A549 (cell line): ENCODE measurements at regions not wholly inside any gene's neighbourhood (a gene's known extent, or its start where the extent isn't known, plus 50 kb on each side); places are given as distances from the start of the nearest gene placed in this dataset.

Experiments
- ATAC-seq, 2 experiments: fragments of 200-7000 bp in 1 of 2; fragments of >200 bp in 1 of 2; cut with Nextera tagmentation in 1 of 2; cut with Tn5 transposase in 1 of 2; 3 replicates each; pipeline versions ENCODE4 v1.8.0 to v1.9.1; 2018 to 2020; ENCODE audit warnings: mild to moderate bottlenecking in 1 of 2, moderate library complexity in 1 of 2
- CTCF ChIA-PET: fragments of 300-600 bp; sonication (Branson Sonifier 250); formaldehyde crosslinking; extraction: SDS; loops from one replicate; lab custom pipeline; 2021; ENCODE audit warnings: antibody characterized with exemption, inconsistent platforms; lab: Yijun Ruan, JAX
- POLR2A ChIA-PET: fragments of 350-600 bp; formaldehyde crosslinking; extraction: SDS; loops from one replicate; lab custom pipeline; 2021; ENCODE audit warnings: antibody characterized with exemption, inconsistent platforms; lab: Yijun Ruan, JAX
- DNase-seq, 2 experiments: peaks; one replicate each; pipeline versions ENCODE4 v3.0.0 to v3.0.0-alpha.2; 2011 to 2016; ENCODE audit warnings: low read depth in 1 of 2, low spot score in 1 of 2
- FAIRE-seq: peaks from 2 replicates; lab custom pipeline; 2011; peaks lifted over from hg19 to GRCh38; lab: Jason Lieb, UNC
- H3K27ac ChIP-seq, 2 experiments: fragments of >200 bp; sonication (Bioruptor Twin); formaldehyde crosslinking; 3 replicates each; pipeline ENCODE4 v1.5.1; 2016 to 2017
- H3K4me1 ChIP-seq: fragments of >200 bp; sonication (Bioruptor Twin); formaldehyde crosslinking; 3 replicates; pipeline ENCODE4 v1.6.1; 2016
- H3K4me2 ChIP-seq: fragments of >200 bp; sonication (Bioruptor Twin); formaldehyde crosslinking; 3 replicates; pipeline ENCODE4 v1.6.1; 2016
- H3K4me3 ChIP-seq: fragments of >200 bp; sonication (Bioruptor Twin); formaldehyde crosslinking; 3 replicates; pipeline ENCODE4 v1.5.1; 2016
- H3K9me3 ChIP-seq: fragments of >200 bp; sonication (Bioruptor Twin); formaldehyde crosslinking; 3 replicates; pipeline ENCODE4 v1.6.1; 2016
- ATOH8 ChIP-seq: fragments of 250-450 bp; sonication (Bioruptor Pico); IDR thresholded peaks from 2 replicates; pipeline ENCODE4 v1.5.0; 2020; ENCODE audit warnings: low read depth, mild to moderate bottlenecking, moderate library complexity
- BHLHE40 ChIP-seq: IDR thresholded peaks from 2 replicates; pipeline ENCODE4 v1.6.1; 2012; ENCODE audit warnings: low read depth, low read length, inconsistent platforms
- CBX2 ChIP-seq: fragments of 200-600 bp; sonication (generic); IDR thresholded peaks from 2 replicates; pipeline ENCODE4 v1.6.1; 2016; ENCODE audit warnings: low read depth, mild to moderate bottlenecking, borderline replicate concordance
- CEBPB ChIP-seq, 2 experiments: fragments of >200 bp in 1 of 2; sonication (Bioruptor Twin) in 1 of 2; formaldehyde crosslinking in 1 of 2; IDR thresholded peaks; 2 replicates each; pipeline ENCODE4 v1.6.1; 2012 to 2016
- CHD4 ChIP-seq: fragments of 200-600 bp; sonication (generic); IDR thresholded peaks from 2 replicates; pipeline ENCODE4 v1.6.1; 2016; ENCODE audit warnings: antibody characterized with exemption, mild to moderate bottlenecking, borderline replicate concordance
- CTCF ChIP-seq: fragments of >200 bp; sonication (Bioruptor Twin); formaldehyde crosslinking; IDR thresholded peaks from 3 replicates; pipeline ENCODE4 v1.5.1; 2016
- E2F6 ChIP-seq: IDR thresholded peaks from 2 replicates; pipeline ENCODE4 v1.6.1; 2012; ENCODE audit warnings: low read depth, borderline replicate concordance
- ESRRA ChIP-seq: fragments of 150-350 bp; IDR thresholded peaks from 2 replicates; pipeline ENCODE4 v1.6.1; 2014; ENCODE audit warnings: mild to moderate bottlenecking, low read length, borderline replicate concordance
- FOSB ChIP-seq: fragments of 250-450 bp; sonication (Bioruptor Pico); IDR thresholded peaks from 2 replicates; pipeline ENCODE4 v1.5.0; 2020; ENCODE audit warnings: mild to moderate bottlenecking, moderate library complexity
- FOSL2 ChIP-seq, 2 experiments: fragments of 450-650 bp in 1 of 2; fragments of >200 bp in 1 of 2; sonication (Bioruptor Twin) in 1 of 2; formaldehyde crosslinking; IDR thresholded peaks; 2 replicates each; pipeline versions ENCODE4 v1.5.0 to v1.6.1; 2016 to 2020; ENCODE audit warnings: mild to moderate bottlenecking in 1 of 2, moderate library complexity in 1 of 2
- GATA3 ChIP-seq: IDR thresholded peaks from 2 replicates; pipeline ENCODE4 v1.6.1; 2012; ENCODE audit warnings: borderline replicate concordance
- HDAC2 ChIP-seq: fragments of 200-600 bp; sonication (generic); IDR thresholded peaks from 2 replicates; pipeline ENCODE4 v1.6.1; 2016
- HOXA7 ChIP-seq: fragments of 250-450 bp; sonication (Bioruptor Pico); IDR thresholded peaks from 2 replicates; pipeline ENCODE4 v1.5.0; 2020; ENCODE audit warnings: mild to moderate bottlenecking, moderate library complexity
- HOXB13 ChIP-seq: fragments of 250-450 bp; sonication (Bioruptor Pico); IDR thresholded peaks from 2 replicates; pipeline ENCODE4 v1.5.0; 2020; ENCODE audit warnings: low read depth, mild to moderate bottlenecking, moderate library complexity
- HOXB5 ChIP-seq: fragments of 250-450 bp; sonication (Bioruptor Pico); IDR thresholded peaks from 2 replicates; pipeline ENCODE4 v1.5.0; 2020; ENCODE audit warnings: mild to moderate bottlenecking, moderate library complexity
- JUNB ChIP-seq: fragments of >200 bp; sonication (Bioruptor Twin); formaldehyde crosslinking; IDR thresholded peaks from 2 replicates; pipeline ENCODE4 v1.6.1; 2016
- KDM1A ChIP-seq: fragments of 200-600 bp; sonication (generic); IDR thresholded peaks from 2 replicates; pipeline ENCODE4 v1.6.1; 2016; ENCODE audit warnings: low read depth, mild to moderate bottlenecking
- MYC ChIP-seq: IDR thresholded peaks from 2 replicates; pipeline ENCODE4 v1.6.1; 2012; ENCODE audit warnings: mild to moderate bottlenecking, inconsistent platforms, low read length, improper control_type of control experiment, borderline replicate concordance
- NPAS2 ChIP-seq: fragments of 250-450 bp; sonication (Bioruptor Pico); IDR thresholded peaks from 2 replicates; pipeline ENCODE4 v1.8.0; 2022; ENCODE audit warnings: mild to moderate bottlenecking, moderate library complexity, borderline replicate concordance
- PBX3 ChIP-seq: IDR thresholded peaks from 2 replicates; pipeline ENCODE4 v1.6.1; 2012
- PHF8 ChIP-seq: fragments of 200-600 bp; sonication (generic); IDR thresholded peaks from 2 replicates; pipeline ENCODE4 v1.6.1; 2016; ENCODE audit warnings: low read depth, mild to moderate bottlenecking, antibody characterized with exemption, moderate library complexity, borderline replicate concordance
- POLR2A ChIP-seq: IDR thresholded peaks from 2 replicates; pipeline ENCODE4 v1.6.1; 2012; ENCODE audit warnings: mild to moderate bottlenecking, low read length
- RAD21 ChIP-seq, 2 experiments: fragments of >200 bp in 1 of 2; sonication (Bioruptor Twin) in 1 of 2; formaldehyde crosslinking in 1 of 2; IDR thresholded peaks in 1 of 2; conservative IDR thresholded peaks in 1 of 2; 2 replicates in 1 of 2; 3 replicates in 1 of 2; pipeline ENCODE4 v1.6.1; 2012 to 2018; ENCODE audit warnings: inconsistent platforms in 1 of 2
- RFX5 ChIP-seq: fragments of 450-650 bp; IDR thresholded peaks from 2 replicates; pipeline ENCODE4 v1.7.1; 2014; ENCODE audit warnings: antibody characterized with exemption, mild to moderate bottlenecking, moderate library complexity
- RNF2 ChIP-seq: fragments of 200-600 bp; sonication (generic); IDR thresholded peaks from 2 replicates; pipeline ENCODE4 v1.6.1; 2016; ENCODE audit warnings: low read depth, mild to moderate bottlenecking, antibody characterized with exemption, moderate library complexity, borderline replicate concordance
- ZC3H11A ChIP-seq: fragments of 450-650 bp; IDR thresholded peaks from 2 replicates; pipeline ENCODE4 v1.6.1; 2014; ENCODE audit warnings: antibody characterized with exemption, mild to moderate bottlenecking
- ZNF302 ChIP-seq: fragments of 250-450 bp; sonication (Bioruptor Pico); IDR thresholded peaks from 2 replicates; pipeline ENCODE4 v1.9.0; 2021; ENCODE audit warnings: inconsistent platforms, mild to moderate bottlenecking, moderate library complexity
- ZSCAN20 ChIP-seq: fragments of 250-450 bp; sonication (Bioruptor Pico); IDR thresholded peaks from 2 replicates; pipeline ENCODE4 v1.8.0; 2022; ENCODE audit warnings: mild to moderate bottlenecking, moderate library complexity
- WGBS: methylation state at CpG from one replicate; pipeline ENCODE4 v1.1.6; 2017; ENCODE audit errors: missing lambda C conversion rate; 5-methylcytosine and 5-hydroxymethylcytosine counted together

- Histone ChIP-seq H3K4me2 (peak overlapping the region; percentile 8; the same call in 2 of the 3 replicates), H3K9me3 (no peaks in the 10 kb centered on the region), H3K4me3 (no peak overlapping the region), H3K4me1 (peaks cover 10% of the 10 kb centered on the region), H3K27ac (peak overlapping the region; percentile 42 to 58; a peak in 3 of 6 replicates)
- TF ChIP-seq FOSB (CRISPR knock-in tag) (no peak), GATA3 (peak; percentile 35; the same call in 1 of the 2 replicates), NPAS2 (CRISPR knock-in tag) (no peak)
- ChIA-PET CTCF (interaction anchor here (1.0 kb wide), 1 partner anchor 882 kb away, joined by 3 read pairs; no protein-coding TSS in a partner anchor), POLR2A (interaction anchor here (0.5 to 1.0 kb wide), 3 partner anchors 324 to 884 kb away, joined by 3 read pairs; partner anchors contain the start of genes FAT1 and TRIML2)
- no peak for ATAC-seq
- 47% methylated on average over 1 of the region's 1 CpG for WGBS
- DNase-seq = no peak
- no peak for FAIRE-seq
Measured at GRCh38 chr4:187608001-187608421, 387.6 kb upstream of the ZFP42 start.

- FAIRE-seq (no peak), ATAC-seq (no peak), DNase-seq (no peak)
- H3K4me3 ChIP-seq = no peak overlapping the region
- 89% methylated on average over 8 of the region's 8 CpGs for WGBS
- POLR2A ChIA-PET = no interaction called here
- no peak for TF ChIP-seq RAD21 (conservative IDR thresholded peaks at IDR 0.05 in 1 of 2, IDR thresholded peaks at IDR 0.05 in 1 of 2)
- no peak for TF ChIP-seq PHF8
- TF ChIP-seq ATOH8 (CRISPR knock-in tag) = no peak
- TF ChIP-seq CEBPB (IDR thresholded peaks at IDR 0.05) = no peak
- no peak for TF ChIP-seq KDM1A
- TF ChIP-seq RNF2 = no peak
- no peak for TF ChIP-seq HOXB13 (CRISPR knock-in tag)
- no peak for TF ChIP-seq POLR2A
- no peak for TF ChIP-seq ZC3H11A
- TF ChIP-seq ZSCAN20 (CRISPR knock-in tag) = no peak
- no peak for TF ChIP-seq CHD4
- TF ChIP-seq FOSL2 (IDR thresholded peaks at IDR 0.05) = no peak
- no peak for TF ChIP-seq FOSL2 (CRISPR knock-in tag; IDR thresholded peaks at IDR 0.05)
- TF ChIP-seq FOSB (CRISPR knock-in tag) = no peak
- TF ChIP-seq GATA3 = no peak
- no peak for TF ChIP-seq BHLHE40
- TF ChIP-seq JUNB = no peak
- TF ChIP-seq, all 56 proteins: peak for 0
- CTCF ChIA-PET = interaction anchor here (1.4 kb wide), 1 partner anchor 887 kb away, joined by 3 read pairs; no protein-coding TSS in a partner anchor
- Histone ChIP-seq H3K4me1 (peaks cover 10% of the 10 kb centered on the region), H3K9me3 (no peaks in the 10 kb centered on the region), H3K4me2 (no peak overlapping the region), H3K27ac (no peak overlapping the region)
Measured at GRCh38 chr4:187612301-187612700, 383.3 kb upstream of the ZFP42 start.

GRCh38 chr4:187613089-187613839, 382.3 kb upstream of the ZFP42 start:
- POLR2A ChIA-PET = no interaction called here
- CTCF ChIA-PET = interaction anchor here (0.6 to 1.4 kb wide), 2 partner anchors 884 to 888 kb away, joined by 3 read pairs; no protein-coding TSS in a partner anchor
- Histone ChIP-seq H3K9me3 (no peaks in the 10 kb centered on the region), H3K4me2 (no peak overlapping the region), H3K27ac (no peak overlapping the region), H3K4me3 (no peak overlapping the region), H3K4me1 (peaks cover 4% of the 10 kb centered on the region)
- FAIRE-seq (no peak), DNase-seq (no peak), ATAC-seq (no peak)
- 91% methylated on average over 46 of the region's 46 CpGs for WGBS
- no peak for TF ChIP-seq CTCF
- TF ChIP-seq PBX3 = no peak
- TF ChIP-seq ESRRA = no peak
- no peak for TF ChIP-seq CBX2
- TF ChIP-seq HOXA7 (CRISPR knock-in tag) = no peak
- TF ChIP-seq HDAC2 = no peak
- no peak for TF ChIP-seq POLR2A
- TF ChIP-seq ZSCAN20 (CRISPR knock-in tag) = no peak
- no peak for TF ChIP-seq MYC
- no peak for TF ChIP-seq E2F6
- TF ChIP-seq RFX5 = no peak
- no peak for TF ChIP-seq ATOH8 (CRISPR knock-in tag)
- TF ChIP-seq CHD4 = no peak
- no peak for TF ChIP-seq NPAS2 (CRISPR knock-in tag)
- no peak for TF ChIP-seq JUNB
- no peak for TF ChIP-seq HOXB5 (CRISPR knock-in tag)
- TF ChIP-seq ZNF302 = no peak
